ENCODE measurements at regions not wholly inside any gene's neighbourhood (a gene's known extent, or its start where the extent isn't known, plus 50 kb on each side); places are given as distances from the start of the nearest gene placed in this dataset.
A peak's percentile ranks its signal among the peaks of the same experiment; 100 is the strongest.

DNA sequence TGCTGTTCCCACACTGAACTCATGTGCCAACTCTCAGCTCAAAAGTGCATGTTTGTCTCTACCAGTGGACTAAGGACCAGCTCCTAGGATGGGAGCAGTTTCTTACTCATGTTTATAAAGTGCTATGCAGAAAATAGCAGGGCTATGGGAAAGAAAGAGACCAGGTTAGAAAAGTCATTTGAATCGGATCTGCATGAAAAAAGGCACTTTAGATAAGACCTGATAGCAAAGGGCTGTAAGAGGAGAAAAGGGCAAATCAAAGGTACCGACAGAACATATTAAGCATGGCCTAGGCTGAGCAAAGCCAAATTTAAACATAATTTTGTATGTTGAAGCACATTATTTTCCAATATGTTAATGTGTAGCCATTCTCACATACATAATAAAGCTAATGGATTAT, 362.3 kb upstream of the ZFP42 start:
- DNase-seq (ENCODE audit: low read depth) = no peak
- no peak overlapping the region for H3K4me3 ChIP-seq (ENCODE audit: low read length)
- TF ChIP-seq, protein P1, sequence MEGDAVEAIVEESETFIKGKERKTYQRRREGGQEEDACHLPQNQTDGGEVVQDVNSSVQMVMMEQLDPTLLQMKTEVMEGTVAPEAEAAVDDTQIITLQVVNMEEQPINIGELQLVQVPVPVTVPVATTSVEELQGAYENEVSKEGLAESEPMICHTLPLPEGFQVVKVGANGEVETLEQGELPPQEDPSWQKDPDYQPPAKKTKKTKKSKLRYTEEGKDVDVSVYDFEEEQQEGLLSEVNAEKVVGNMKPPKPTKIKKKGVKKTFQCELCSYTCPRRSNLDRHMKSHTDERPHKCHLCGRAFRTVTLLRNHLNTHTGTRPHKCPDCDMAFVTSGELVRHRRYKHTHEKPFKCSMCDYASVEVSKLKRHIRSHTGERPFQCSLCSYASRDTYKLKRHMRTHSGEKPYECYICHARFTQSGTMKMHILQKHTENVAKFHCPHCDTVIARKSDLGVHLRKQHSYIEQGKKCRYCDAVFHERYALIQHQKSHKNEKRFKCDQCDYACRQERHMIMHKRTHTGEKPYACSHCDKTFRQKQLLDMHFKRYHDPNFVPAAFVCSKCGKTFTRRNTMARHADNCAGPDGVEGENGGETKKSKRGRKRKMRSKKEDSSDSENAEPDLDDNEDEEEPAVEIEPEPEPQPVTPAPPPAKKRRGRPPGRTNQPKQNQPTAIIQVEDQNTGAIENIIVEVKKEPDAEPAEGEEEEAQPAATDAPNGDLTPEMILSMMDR (IDR thresholded peaks at IDR 0.05; ENCODE audit: insufficient read depth, low read depth, low read length, missing control alignments) = no peak

DNA sequence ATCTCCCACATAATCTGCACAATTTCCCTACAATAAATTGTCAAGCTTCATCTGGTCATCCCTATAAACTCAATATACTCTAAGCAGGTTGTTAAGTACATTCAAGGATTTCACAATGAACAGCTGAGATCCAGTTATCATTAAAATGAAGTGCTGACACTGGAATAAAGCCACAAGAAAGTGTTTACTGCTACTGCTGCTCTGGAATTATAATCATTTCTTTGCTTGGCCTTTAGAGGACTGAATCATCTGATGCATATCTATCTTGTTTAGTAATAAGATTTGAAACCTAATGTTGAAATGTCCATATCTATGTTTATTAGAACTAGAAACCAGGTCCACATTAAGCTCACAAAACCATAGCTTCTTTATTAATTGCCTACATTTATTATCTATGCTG, 338.6 kb upstream of the ZFP42 start:
- no peak overlapping the region for H3K4me3 ChIP-seq (ENCODE audit: low read length)
- no peak for DNase-seq (ENCODE audit: low read depth)
- TF ChIP-seq, protein P1 (IDR thresholded peaks at IDR 0.05; ENCODE audit: insufficient read depth, low read depth, low read length, missing control alignments) = no peak

DNA sequence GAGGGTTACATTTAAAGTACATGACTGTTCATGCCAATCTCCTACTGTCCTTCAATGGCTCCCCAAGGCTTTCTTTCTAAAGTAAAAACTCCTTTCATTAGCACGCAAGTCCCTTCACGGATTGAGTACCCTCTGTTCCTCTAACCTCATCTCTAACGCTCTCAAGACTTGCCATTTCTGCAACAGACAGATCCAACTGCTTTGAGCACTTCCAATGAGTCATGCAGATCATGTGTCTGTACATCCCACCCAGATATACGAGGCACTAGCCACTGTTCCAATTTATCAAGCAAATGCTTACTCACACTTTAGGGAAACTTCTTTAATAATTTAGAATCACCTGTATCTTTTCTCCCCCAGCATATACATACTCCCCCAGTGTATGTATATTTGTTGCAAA, 332.5 kb upstream of the ZFP42 start:
- H3K4me3 ChIP-seq (ENCODE audit: low read length) = no peak overlapping the region
- DNase-seq (ENCODE audit: low read depth) = peak; percentile 18
- TF ChIP-seq, protein P1 (IDR thresholded peaks at IDR 0.05; ENCODE audit: insufficient read depth, low read depth, low read length, missing control alignments) = no peak

DNA sequence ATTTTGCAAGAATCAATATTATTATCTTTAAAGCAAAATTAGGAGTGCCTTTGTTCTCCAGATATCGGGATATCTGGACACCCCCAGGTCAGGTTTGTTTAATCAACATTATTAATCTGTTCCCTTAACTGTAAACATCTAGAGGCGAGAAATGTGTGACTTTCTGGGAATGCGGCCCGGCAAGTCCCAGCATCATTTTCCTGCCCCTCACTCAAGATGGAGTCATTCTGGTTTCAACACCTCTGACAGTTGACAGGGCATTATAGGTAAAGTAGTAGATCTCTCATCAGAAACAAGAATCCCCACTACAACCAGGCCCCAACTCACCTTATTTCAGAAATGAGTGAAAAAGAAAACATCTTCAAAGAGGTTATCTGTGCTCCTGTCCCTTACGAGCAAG, 331.6 kb upstream of the ZFP42 start:
- no peak overlapping the region for H3K4me3 ChIP-seq (ENCODE audit: low read length)
- TF ChIP-seq, protein P1 (IDR thresholded peaks at IDR 0.05; ENCODE audit: insufficient read depth, low read depth, low read length, missing control alignments) = no peak
- no peak for DNase-seq (ENCODE audit: low read depth)

DNA sequence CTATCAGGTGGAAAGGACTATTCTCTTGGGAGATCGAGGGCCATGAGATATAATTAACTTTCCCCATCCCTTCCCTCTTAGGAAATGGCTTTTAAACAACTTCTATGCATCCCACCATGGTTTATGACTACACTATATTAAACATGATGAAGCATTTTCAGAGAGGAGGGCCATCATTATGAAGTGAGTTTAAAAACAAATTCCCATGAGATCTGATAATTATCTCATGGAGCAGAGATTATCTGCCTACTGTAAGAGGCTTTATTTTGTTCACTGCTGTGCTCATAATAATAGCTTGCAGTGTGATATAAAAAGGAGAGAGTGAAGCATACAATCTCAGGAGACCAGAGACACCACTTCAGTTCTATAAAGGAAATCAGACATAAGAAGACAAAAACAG, 330.5 kb upstream of the ZFP42 start:
- no peak for DNase-seq (ENCODE audit: low read depth)
- TF ChIP-seq, protein P1 (IDR thresholded peaks at IDR 0.05; ENCODE audit: insufficient read depth, low read depth, low read length, missing control alignments) = no peak
- no peak overlapping the region for H3K4me3 ChIP-seq (ENCODE audit: low read length)

DNA sequence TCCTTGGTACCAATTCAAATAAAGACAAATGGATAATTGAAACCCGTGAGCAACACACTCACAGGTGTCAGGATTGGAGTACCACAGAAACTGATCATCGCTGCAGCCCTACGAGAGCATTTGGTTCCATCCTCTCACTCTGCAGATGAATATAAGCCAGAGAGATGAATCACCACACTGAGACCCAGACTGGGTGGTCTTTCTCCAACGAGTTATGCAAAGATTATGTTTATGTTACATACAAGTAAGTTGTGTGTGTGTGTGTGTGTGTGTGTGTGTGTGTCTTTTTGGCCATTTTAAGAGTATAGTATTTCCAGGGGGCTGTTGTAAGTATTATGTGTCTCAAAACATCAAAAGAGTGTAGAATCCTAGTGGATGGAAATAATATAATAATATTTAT, 329.5 kb upstream of the ZFP42 start:
- no peak for DNase-seq (ENCODE audit: low read depth)
- no peak overlapping the region for H3K4me3 ChIP-seq (ENCODE audit: low read length)
- TF ChIP-seq, protein P1 (IDR thresholded peaks at IDR 0.05; ENCODE audit: insufficient read depth, low read depth, low read length, missing control alignments) = no peak

DNA sequence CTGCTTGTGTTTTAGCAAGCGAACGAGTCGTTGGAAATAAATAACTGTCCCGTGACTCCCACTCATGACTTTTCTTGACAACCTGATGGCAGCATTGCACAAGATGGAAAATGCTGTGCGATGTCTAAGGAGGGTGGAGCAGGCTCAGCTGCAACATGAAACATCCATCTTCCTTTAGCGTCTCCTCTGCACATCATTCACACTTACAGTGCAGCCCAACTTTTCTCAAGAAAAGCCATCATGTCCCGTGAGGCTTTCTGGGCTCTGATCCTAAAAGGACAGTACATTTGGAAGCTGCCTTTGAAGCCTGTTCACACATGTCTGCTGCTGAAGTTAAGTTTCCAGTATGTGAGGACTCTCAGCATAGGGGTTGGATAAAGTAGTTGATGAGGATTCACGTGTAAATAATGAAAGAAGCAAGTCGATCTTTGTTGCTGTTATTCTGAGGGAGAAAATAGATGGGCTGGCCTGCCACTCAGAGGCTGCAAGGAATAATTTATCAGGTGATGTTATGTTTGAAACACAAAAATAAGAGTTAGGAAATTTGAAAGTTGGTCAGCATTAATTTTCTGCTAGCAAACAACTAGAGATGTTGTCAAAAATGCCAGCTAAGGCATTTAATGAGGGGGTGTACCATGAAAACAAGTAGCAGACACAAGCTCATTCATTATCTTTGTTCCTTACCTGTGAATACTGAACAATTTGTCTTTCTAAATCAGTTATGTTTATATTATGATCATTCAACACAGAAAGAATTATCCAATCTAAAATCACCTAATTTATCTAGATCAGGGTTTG, 328.7 kb upstream of the ZFP42 start:
- DNase-seq (ENCODE audit: low read depth) = peak; percentile 46

More for the DNA sequence above, 328.7 kb upstream of the ZFP42 start:
- H3K4me3 ChIP-seq (ENCODE audit: low read length) = no peak overlapping the region
- TF ChIP-seq, protein P1 (IDR thresholded peaks at IDR 0.05; ENCODE audit: insufficient read depth, low read depth, low read length, missing control alignments) = peak; percentile 28
